GM19043 (cell line): ENCODE measurements at regions not wholly inside any gene's neighbourhood (a gene's known extent, or its start where the extent isn't known, plus 50 kb on each side); places are given as distances from the start of the nearest gene placed in this dataset.
A peak's percentile ranks its signal among the peaks of the same experiment; 100 is the strongest.
"Not testable (repeated sequence)": the region's sequence is repeated elsewhere in the genome, so short reads cannot be mapped to it uniquely, and the experiment has no call there.

Experiments
- ATAC-seq: cut with Tn5 transposase; IDR thresholded peaks from one replicate; pipeline ENCODE4 v1.9.1; 2021; ENCODE audit warnings: low read depth; ENCODE audit not compliant: unreplicated experiment

GRCh38 chr6:27775138-27775795 lies 136.9 kb downstream of the OR2B2 start:
- not testable (repeated sequence) for ATAC-seq

GRCh38 chr6:27774264-27774600 lies 138.0 kb downstream of the OR2B2 start:
- ATAC-seq, result not testable (repeated sequence)

GRCh38 chr6:27773542-27774263 lies 138.5 kb downstream of the OR2B2 start:
- not testable (repeated sequence) for ATAC-seq

- peak; percentile 55 for ATAC-seq
Observed at GRCh38 chr6:27772261-27773001, 139.8 kb downstream of the OR2B2 start.

- ATAC-seq, result no peak
Observed at GRCh38 chr6:27771235-27771634, 141.0 kb downstream of the OR2B2 start.

- ATAC-seq, result no peak
Observed at GRCh38 chr6:27770724-27771123, 141.5 kb downstream of the OR2B2 start.

- no peak for ATAC-seq
Observed at GRCh38 chr6:27768556-27768955, 143.6 kb downstream of the OR2B2 start.

- ATAC-seq, result no peak
Observed at GRCh38 chr6:27767851-27768250, 144.3 kb downstream of the OR2B2 start.

GRCh38 chr6:27766405-27766804 lies 145.8 kb downstream of the OR2B2 start:
- no peak for ATAC-seq

- ATAC-seq, result no peak
Observed at GRCh38 chr6:27765028-27765590, 147.1 kb downstream of the OR2B2 start.

- no peak for ATAC-seq
Observed at GRCh38 chr6:27761391-27761790, 150.8 kb downstream of the OR2B2 start.

GRCh38 chr6:27760464-27760863 lies 151.7 kb downstream of the OR2B2 start:
- no peak for ATAC-seq

GRCh38 chr6:27759930-27760329 lies 152.3 kb downstream of the OR2B2 start:
- ATAC-seq, result no peak

- no peak for ATAC-seq
Observed at GRCh38 chr6:27758491-27758890, 153.7 kb downstream of the OR2B2 start.

- no peak for ATAC-seq
Observed at GRCh38 chr6:27757307-27757706, 154.9 kb downstream of the OR2B2 start.

- ATAC-seq, result no peak
Observed at GRCh38 chr6:27755768-27756167, 156.4 kb downstream of the OR2B2 start.

- no peak for ATAC-seq
Observed at GRCh38 chr6:27754408-27754782, 157.8 kb downstream of the OR2B2 start.

GRCh38 chr6:27753668-27754407 lies 158.4 kb downstream of the OR2B2 start:
- peak; percentile 37 for ATAC-seq

- no peak for ATAC-seq
Observed at GRCh38 chr6:27752038-27752885, 159.9 kb downstream of the OR2B2 start.

- ATAC-seq, result no peak
Observed at GRCh38 chr6:27748661-27749060, 163.5 kb downstream of the OR2B2 start.
